Endothelial cell of umbilical vein (primary cell): ENCODE measurements at regions not wholly inside any gene's neighbourhood (a gene's known extent, or its start where the extent isn't known, plus 50 kb on each side); places are given as distances from the start of the nearest gene placed in this dataset.

ENCODE experiments used
- BruUV-seq: library from RNA; stranded (reverse); fragments of 400-500 nt; replicated peaks from 2 replicates; lab custom pipeline; 2021; lab: Mats Ljungman, UMichigan
- CTCF ChIA-PET: fragments of 300-600, 350-600 bp; sonication (Branson Sonifier 250); formaldehyde crosslinking; loops from one replicate; lab custom pipeline; 2021; ENCODE audit warnings: antibody characterized with exemption, inconsistent platforms; lab: Charles Lee
- POLR2A ChIA-PET: fragments of 300-600, 350-600 bp; sonication (Branson Sonifier 250); formaldehyde crosslinking; loops from one replicate; lab custom pipeline; 2021; ENCODE audit warnings: antibody characterized with exemption, inconsistent platforms; lab: Charles Lee
- DNase-seq: peaks from one replicate; pipeline ENCODE4 v3.0.0-alpha.2; 2011; ENCODE audit warnings: low read depth, low spot score
- FAIRE-seq: peaks from 2 replicates; lab custom pipeline; 2011; peaks lifted over from hg19 to GRCh38; lab: Jason Lieb, UNC
- H2AFZ ChIP-seq: 2 replicates; pipeline ENCODE4 v1.6.0; 2012; ENCODE audit warnings: low read depth, low read length, control low read depth, inconsistent platforms
- H3K27ac ChIP-seq: 2 replicates; pipeline ENCODE4 v1.5.1; 2011; ENCODE audit warnings: low read depth, mild to moderate bottlenecking, control low read depth, low read length, moderate library complexity; ENCODE audit not compliant: insufficient read depth
- H3K27me3 ChIP-seq, 2 experiments: 2 replicates each; pipeline versions ENCODE4 v1.6.0 to v1.6.1; 2011; ENCODE audit warnings: low read length in 2 of 2, mixed read lengths in 1 of 2; ENCODE audit not compliant: control insufficient read depth in 2 of 2, insufficient read depth in 2 of 2
- H3K36me3 ChIP-seq, 2 experiments: 2 replicates in 1 of 2; 3 replicates in 1 of 2; pipeline ENCODE4 v1.5.1; 2011; ENCODE audit warnings: low read length in 2 of 2, mild to moderate bottlenecking in 1 of 2, moderate library complexity in 1 of 2; ENCODE audit not compliant: control insufficient read depth in 2 of 2, insufficient read depth in 2 of 2; ENCODE audit errors: extremely low read depth in 1 of 2
- H3K4me1 ChIP-seq: 3 replicates; pipeline ENCODE4 v1.5.1; 2011; ENCODE audit warnings: mild to moderate bottlenecking, low read length; ENCODE audit not compliant: control insufficient read depth, insufficient read depth; ENCODE audit errors: extremely low read depth
- H3K4me2 ChIP-seq: 2 replicates; pipeline ENCODE4 v1.6.1; 2011; ENCODE audit warnings: low read length, control low read depth, mixed read lengths; ENCODE audit not compliant: insufficient read depth
- H3K4me3 ChIP-seq, 3 experiments: fragments of 200-600 bp in 1 of 3; sonication (generic), shearing (Covaris generic) in 1 of 3; replicated peaks in 1 of 3; 2 replicates each; pipeline ENCODE4 v1.5.1; 2011 to 2016; ENCODE audit warnings: control low read depth in 3 of 3, low read length in 3 of 3, mild to moderate bottlenecking in 2 of 3, inconsistent platforms in 1 of 3, low read depth in 1 of 3, moderate library complexity in 1 of 3; ENCODE audit not compliant: insufficient read depth in 1 of 3
- H3K79me2 ChIP-seq: 2 replicates; pipeline ENCODE4 v1.6.0; 2012; ENCODE audit warnings: low read length, inconsistent platforms; ENCODE audit not compliant: control insufficient read depth, insufficient read depth
- H3K9ac ChIP-seq: replicated peaks from 2 replicates; pipeline ENCODE3; 2011; ENCODE audit warnings: low read length, control low read depth; ENCODE audit not compliant: insufficient read depth; ENCODE audit errors: extremely low read depth
- H3K9me1 ChIP-seq: replicated peaks from 3 replicates; pipeline ENCODE4 v1.6.0; 2011; ENCODE audit warnings: mild to moderate bottlenecking, low read length; ENCODE audit not compliant: control insufficient read depth, insufficient read depth; ENCODE audit errors: extremely low read depth
- H3K9me3 ChIP-seq: replicated peaks from 2 replicates; pipeline ENCODE4 v1.5.1; 2012; ENCODE audit warnings: low read length, inconsistent platforms; ENCODE audit not compliant: control insufficient read depth, insufficient read depth
- H4K20me1 ChIP-seq: replicated peaks from 2 replicates; pipeline ENCODE3; 2011; ENCODE audit warnings: mild to moderate bottlenecking, low read length; ENCODE audit not compliant: control insufficient read depth, insufficient read depth; ENCODE audit errors: extremely low read depth
- EZH2 ChIP-seq: IDR thresholded peaks from 2 replicates; pipeline ENCODE4 v1.6.1; 2012; ENCODE audit warnings: borderline replicate concordance, low read depth, mild to moderate bottlenecking, moderate library complexity, low read length, inconsistent platforms; ENCODE audit not compliant: severe bottlenecking
- FOS ChIP-seq: IDR thresholded peaks from 2 replicates; pipeline ENCODE4 v1.6.1; 2011; ENCODE audit warnings: mild to moderate bottlenecking, low read length, moderate library complexity, borderline replicate concordance; ENCODE audit not compliant: insufficient read depth
- JUN ChIP-seq: IDR thresholded peaks from 2 replicates; pipeline ENCODE4 v1.6.1; 2011; ENCODE audit warnings: borderline replicate concordance, low read depth; ENCODE audit not compliant: insufficient read length, insufficient read depth
- MYC ChIP-seq: IDR thresholded peaks from one replicate; pipeline ENCODE4 v1.6.1; 2011; ENCODE audit warnings: mild to moderate bottlenecking, low read depth, low read length
- POLR2A ChIP-seq: IDR thresholded peaks from 2 replicates; pipeline ENCODE4 v1.6.1; 2012; ENCODE audit warnings: low read depth, mild to moderate bottlenecking, control low read depth, low read length
- dilution Hi-C: fragments of 300-500 bp; cut with MboI; formaldehyde crosslinking; loops from one replicate; pipeline ENCODE4 v1.15.0; 2019; ENCODE audit warnings: low sequenced_read_pairs; ENCODE audit not compliant: extremely low pct_ligation_motif_present
- intact Hi-C: fragments of 100-400 bp; cut with micrococcal nuclease; formaldehyde crosslinking; loops from one replicate; pipeline ENCODE4 v1.10.0; 2022
- TF ChIP-seq, protein P1 (sequence below), 2 donors: IDR thresholded peaks; 1 replicate in 1 of 2; 2 replicates in 1 of 2; pipeline ENCODE4 v1.5.1; 2011; ENCODE audit warnings: low read length in 2 of 2, mild to moderate bottlenecking in 2 of 2, moderate library complexity in 2 of 2, control low read depth in 1 of 2, inconsistent platforms in 1 of 2, low read depth in 1 of 2; ENCODE audit not compliant: insufficient read depth in 1 of 2; ENCODE audit errors: extremely low read depth in 1 of 2
- TF ChIP-seq, protein P2 (sequence below): IDR thresholded peaks from 2 replicates; pipeline ENCODE4 v1.6.1; 2011; ENCODE audit not compliant: insufficient read depth, insufficient read length

GRCh38 chr13:104855581-104855980, 1679.9 kb downstream of the EFNB2 start:
- BruUV-seq: no TSS peak
- CTCF ChIA-PET: interaction anchor here (1.1 kb wide), 1 partner anchor 607 kb away, joined by 3 read pairs; no protein-coding TSS in a partner anchor
- Histone ChIP-seq H3K4me1 (no peaks in the 10 kb centered on the region), H3K9me3 (no peaks in the 10 kb centered on the region), H3K79me2 (no peaks in the 10 kb centered on the region), H3K4me2 (no peak overlapping the region), H3K4me3 (no peak overlapping the region), H4K20me1 (no peaks in the 10 kb centered on the region), H3K27me3 (no peaks in the 10 kb centered on the region), H3K36me3 (no peaks in the 10 kb centered on the region), H3K27ac (no peak overlapping the region), H3K9ac (no peak overlapping the region), H3K9me1 (no peaks in the 10 kb centered on the region), H2AFZ (no peak overlapping the region)
- FAIRE-seq (no peak), DNase-seq (no peak)
- dilution Hi-C loops (no loop called here), intact Hi-C loops (no loop called here)
- TF ChIP-seq JUN: no peak
- no peak for TF ChIP-seq EZH2
- TF ChIP-seq, protein P1, sequence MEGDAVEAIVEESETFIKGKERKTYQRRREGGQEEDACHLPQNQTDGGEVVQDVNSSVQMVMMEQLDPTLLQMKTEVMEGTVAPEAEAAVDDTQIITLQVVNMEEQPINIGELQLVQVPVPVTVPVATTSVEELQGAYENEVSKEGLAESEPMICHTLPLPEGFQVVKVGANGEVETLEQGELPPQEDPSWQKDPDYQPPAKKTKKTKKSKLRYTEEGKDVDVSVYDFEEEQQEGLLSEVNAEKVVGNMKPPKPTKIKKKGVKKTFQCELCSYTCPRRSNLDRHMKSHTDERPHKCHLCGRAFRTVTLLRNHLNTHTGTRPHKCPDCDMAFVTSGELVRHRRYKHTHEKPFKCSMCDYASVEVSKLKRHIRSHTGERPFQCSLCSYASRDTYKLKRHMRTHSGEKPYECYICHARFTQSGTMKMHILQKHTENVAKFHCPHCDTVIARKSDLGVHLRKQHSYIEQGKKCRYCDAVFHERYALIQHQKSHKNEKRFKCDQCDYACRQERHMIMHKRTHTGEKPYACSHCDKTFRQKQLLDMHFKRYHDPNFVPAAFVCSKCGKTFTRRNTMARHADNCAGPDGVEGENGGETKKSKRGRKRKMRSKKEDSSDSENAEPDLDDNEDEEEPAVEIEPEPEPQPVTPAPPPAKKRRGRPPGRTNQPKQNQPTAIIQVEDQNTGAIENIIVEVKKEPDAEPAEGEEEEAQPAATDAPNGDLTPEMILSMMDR (IDR thresholded peaks at IDR 0.05; ENCODE audit: extremely low read depth in 1 of 2, insufficient read depth in 1 of 2, low read depth in 1 of 2, low read length in 2 of 2): no peak
- TF ChIP-seq, protein P2, sequence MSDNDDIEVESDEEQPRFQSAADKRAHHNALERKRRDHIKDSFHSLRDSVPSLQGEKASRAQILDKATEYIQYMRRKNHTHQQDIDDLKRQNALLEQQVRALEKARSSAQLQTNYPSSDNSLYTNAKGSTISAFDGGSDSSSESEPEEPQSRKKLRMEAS: no peak
- TF ChIP-seq POLR2A: no peak
- no peak for TF ChIP-seq FOS
- POLR2A ChIA-PET: no interaction called here

DNA sequence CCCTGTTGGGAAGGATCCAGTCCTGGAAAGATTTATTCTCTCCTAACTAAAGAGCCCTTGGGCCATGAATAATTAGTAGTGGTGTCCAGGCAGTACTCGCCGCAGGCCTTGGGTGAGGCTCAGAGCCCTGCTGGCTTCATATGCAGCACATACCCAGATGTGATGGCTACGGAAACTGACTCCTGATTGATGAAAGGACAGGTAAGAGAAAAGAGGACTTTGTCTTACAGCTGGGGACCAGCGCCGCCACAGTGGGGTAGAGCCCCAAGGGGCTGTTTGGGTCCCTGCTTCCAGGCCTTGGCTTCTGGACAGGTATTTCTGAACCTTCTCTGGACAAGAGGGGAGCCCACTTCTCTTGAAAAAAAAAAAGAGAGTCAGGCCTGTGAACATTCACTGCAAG, 1680.8 kb downstream of the EFNB2 start:
- H3K9me3 ChIP-seq: no peaks in the 10 kb centered on the region
- ChIA-PET POLR2A (no interaction called here), CTCF (no interaction called here)
- TF ChIP-seq MYC: no peak
- H3K27ac ChIP-seq: no peak overlapping the region
- no peaks in the 10 kb centered on the region for H3K79me2 ChIP-seq
- no peaks in the 10 kb centered on the region for H3K27me3 ChIP-seq
- H3K4me3 ChIP-seq: no peak overlapping the region
- no peaks in the 10 kb centered on the region for H3K4me1 ChIP-seq
- H3K9ac ChIP-seq: no peak overlapping the region
- no peaks in the 10 kb centered on the region for H4K20me1 ChIP-seq
- no peaks in the 10 kb centered on the region for H3K36me3 ChIP-seq
- dilution Hi-C loops (no loop called here), intact Hi-C loops (no loop called here)
- no peak overlapping the region for H2AFZ ChIP-seq
- H3K9me1 ChIP-seq: no peaks in the 10 kb centered on the region
- FAIRE-seq (no peak), DNase-seq (no peak)
- H3K4me2 ChIP-seq: no peak overlapping the region
- no TSS peak for BruUV-seq
